HEK293T (cell line): ENCODE measurements at regions not wholly inside any gene's neighbourhood (a gene's known extent, or its start where the extent isn't known, plus 50 kb on each side); places are given as distances from the start of the nearest gene placed in this dataset.

Experiments used
- ARNT ChIP-seq: fragments of 450-650 bp; IDR thresholded peaks from 2 replicates; pipeline ENCODE4 v1.6.1; 2017; ENCODE audit warnings: mild to moderate bottlenecking
- BHLHE40 ChIP-seq: fragments of 450-650 bp; IDR thresholded peaks from 2 replicates; pipeline ENCODE4 v1.6.1; 2016; ENCODE audit warnings: mild to moderate bottlenecking, moderate library complexity, borderline replicate concordance
- ELF4 ChIP-seq: fragments of 450-650 bp; IDR thresholded peaks from 2 replicates; pipeline ENCODE4 v1.6.1; 2017; ENCODE audit warnings: antibody characterized with exemption
- FOXA1 ChIP-seq: fragments of 450-650 bp; IDR thresholded peaks from 2 replicates; pipeline ENCODE4 v1.6.1; 2016; ENCODE audit warnings: mild to moderate bottlenecking
- FOXK2 ChIP-seq: fragments of 450-650 bp; IDR thresholded peaks from 2 replicates; pipeline ENCODE4 v1.6.1; 2016; ENCODE audit warnings: mild to moderate bottlenecking
- FOXM1 ChIP-seq: fragments of 450-650 bp; IDR thresholded peaks from 2 replicates; pipeline ENCODE4 v1.6.1; 2017; ENCODE audit warnings: mild to moderate bottlenecking, borderline replicate concordance
- LEF1 ChIP-seq: fragments of 450-650 bp; IDR thresholded peaks from 2 replicates; pipeline ENCODE4 v1.6.1; 2017; ENCODE audit warnings: mild to moderate bottlenecking, borderline replicate concordance
- PKNOX1 ChIP-seq: fragments of 450-650 bp; IDR thresholded peaks from 2 replicates; pipeline ENCODE4 v1.6.1; 2016
- SUZ12 ChIP-seq: fragments of 450-650 bp; IDR thresholded peaks from 2 replicates; pipeline ENCODE4 v1.6.1; 2016; ENCODE audit warnings: mild to moderate bottlenecking
- TARDBP ChIP-seq: fragments of 450-650 bp; IDR thresholded peaks from 2 replicates; pipeline ENCODE4 v1.6.1; 2016

- TF ChIP-seq FOXA1 (no peak), TARDBP (no peak), SUZ12 (no peak), FOXM1 (no peak), PKNOX1 (no peak), BHLHE40 (no peak), LEF1 (no peak), ELF4 (no peak), FOXK2 (no peak), ARNT (no peak)
Observed at GRCh38 chr1:81259625-81260411, 540.9 kb upstream of the ADGRL2 start.
